ENCODE measurements at regions not wholly inside any gene's neighbourhood (a gene's known extent, or its start where the extent isn't known, plus 50 kb on each side); places are given as distances from the start of the nearest gene placed in this dataset.

DNA sequence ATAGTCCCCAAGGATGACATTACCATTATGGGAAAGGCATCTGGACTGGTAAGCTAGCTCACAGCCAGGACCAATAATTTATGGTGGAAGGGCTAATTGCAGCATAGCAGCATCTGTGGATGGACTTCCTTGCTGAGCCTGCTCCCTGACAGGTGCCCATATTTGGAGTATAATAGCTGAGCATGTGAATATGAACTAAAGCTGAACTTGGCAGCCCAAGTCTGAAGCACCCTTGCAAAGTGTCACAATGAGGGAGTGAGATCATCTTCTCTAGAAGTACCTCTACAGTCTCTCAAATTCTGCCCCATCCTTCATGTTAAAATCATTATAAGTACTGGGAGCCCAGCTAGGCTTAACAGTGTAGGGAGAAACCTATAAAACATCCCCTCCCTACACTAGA is 128.2 kb upstream of the INPP4B start:
- DNase-seq: no peak

DNA sequence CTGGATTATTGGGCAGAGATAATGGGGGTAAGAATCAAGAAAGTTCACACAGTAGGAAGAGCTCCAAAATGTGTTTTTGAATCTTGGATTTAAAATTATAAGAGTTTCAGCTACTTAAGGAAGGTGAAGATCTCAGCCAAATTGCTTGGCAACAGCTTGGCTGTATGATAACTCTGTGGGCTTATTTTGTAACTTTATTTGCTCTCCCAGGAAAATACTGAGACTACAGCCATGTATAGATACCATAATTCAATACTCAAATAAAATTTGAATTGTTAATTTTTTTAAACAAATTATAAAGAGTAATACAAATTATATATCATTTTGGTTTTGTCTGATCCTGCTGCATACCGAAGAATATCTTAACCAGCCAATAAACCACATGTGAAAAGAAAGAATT is 129.5 kb upstream of the INPP4B start:
- DNase-seq: no peak

DNA sequence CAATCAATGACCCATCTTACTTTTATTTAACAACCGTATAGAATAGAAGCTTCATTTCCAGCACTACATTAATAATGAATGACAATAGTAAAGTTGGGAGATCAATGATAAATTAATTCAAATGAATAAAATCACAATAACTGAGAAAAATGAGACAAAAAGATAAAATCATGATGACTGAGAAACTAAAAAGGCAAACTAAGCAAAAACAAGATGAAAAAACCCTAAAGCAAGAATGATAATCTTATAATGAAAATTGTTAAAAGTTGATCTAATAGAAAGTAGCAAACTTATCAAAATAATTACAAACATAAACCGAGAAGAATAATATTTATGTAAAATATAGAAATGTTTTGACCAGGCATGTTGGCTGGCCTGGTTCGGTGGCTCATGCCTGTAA is 130.4 kb upstream of the INPP4B start:
- DNase-seq: no peak

DNA sequence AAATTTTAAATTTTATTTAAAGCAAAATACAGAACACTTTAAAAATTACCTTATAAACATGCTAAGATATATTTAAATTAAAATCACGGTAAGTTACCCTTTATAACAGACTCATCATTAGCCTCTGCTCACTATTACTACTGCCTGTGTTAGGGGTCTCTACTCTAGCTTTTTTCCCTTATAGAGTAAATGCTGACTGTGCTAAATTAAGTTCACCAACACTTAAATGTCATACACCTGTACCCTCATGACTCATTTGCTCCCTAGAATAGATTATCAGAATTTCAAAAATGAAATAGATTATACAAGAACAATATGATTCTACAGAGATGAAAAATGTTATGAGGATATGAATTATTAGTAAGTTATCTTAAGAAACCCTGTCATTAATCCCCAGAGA is 131.1 kb upstream of the INPP4B start:
- no peak for DNase-seq

DNA sequence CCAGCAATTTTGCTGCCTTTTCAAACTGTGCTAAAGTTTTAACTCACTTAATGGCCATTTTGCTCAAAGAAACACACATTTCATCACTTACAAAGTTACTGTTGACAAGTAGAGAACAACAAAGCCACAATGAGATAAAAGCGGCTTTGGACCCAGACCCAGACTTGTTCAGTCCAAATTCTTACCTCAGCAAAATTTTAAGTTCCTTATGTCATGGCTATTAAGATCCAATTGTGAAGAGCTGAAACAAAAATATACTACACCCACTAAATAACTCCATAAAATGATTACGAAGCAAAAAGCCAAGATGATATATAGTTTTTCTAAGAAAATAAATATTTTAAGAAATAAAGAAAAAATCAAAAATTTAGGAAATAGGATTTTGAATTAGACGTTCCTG is 137.0 kb upstream of the INPP4B start:
- DNase-seq: no peak

DNA sequence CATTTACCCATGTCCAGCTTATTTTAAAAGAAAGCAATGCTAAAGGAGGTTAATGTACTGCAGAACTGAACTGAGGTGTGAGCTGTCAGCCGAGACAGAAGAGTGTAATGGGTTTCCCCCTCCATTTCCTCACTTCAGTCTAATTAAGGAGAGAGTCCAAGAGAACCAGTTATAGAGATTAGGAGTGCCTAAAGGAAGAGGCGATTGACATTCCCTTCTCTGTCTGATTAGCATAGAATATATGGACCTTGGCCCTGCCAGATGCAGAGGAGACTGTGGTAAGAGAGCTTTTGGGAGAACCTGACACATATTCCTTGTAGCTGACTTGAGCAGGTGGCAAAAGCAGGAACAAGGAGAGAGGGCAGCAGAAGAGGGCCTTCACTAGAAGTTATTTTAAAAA is 137.5 kb upstream of the INPP4B start:
- DNase-seq: no peak

DNA sequence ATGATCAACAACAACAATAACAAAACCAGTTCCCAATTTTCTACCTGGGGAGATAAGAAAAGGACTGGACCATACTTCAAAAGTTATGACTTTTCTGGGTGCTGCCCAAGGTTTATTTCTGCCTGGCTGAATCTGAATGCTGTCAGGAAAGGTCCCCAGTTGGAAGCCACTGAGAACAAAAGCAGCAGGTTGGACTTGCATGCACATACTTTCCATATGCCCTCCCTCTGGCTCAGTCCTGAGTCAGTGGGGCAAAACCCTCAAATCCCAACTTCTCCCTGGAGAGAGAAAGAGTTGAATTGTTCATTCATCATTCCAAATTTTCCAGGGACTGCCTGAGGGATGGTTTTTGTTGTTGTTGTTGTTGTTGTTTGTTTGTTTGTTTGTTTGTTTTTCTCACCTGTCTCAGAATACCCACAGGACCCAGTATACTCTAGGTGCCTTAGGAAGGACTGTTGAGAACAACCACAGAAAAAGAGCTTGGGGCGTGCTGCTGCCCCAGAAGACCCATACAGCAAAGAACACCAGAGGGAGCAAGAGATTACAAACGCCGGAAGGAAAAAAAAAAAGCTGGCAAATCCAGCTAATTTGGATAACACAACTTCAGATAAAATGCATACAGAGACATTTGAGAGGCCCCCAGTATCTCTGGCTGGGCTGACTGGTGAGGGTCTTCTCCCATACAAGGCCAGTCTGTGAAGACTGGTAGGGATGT is 138.9 kb upstream of the INPP4B start:
- no peak for DNase-seq

DNA sequence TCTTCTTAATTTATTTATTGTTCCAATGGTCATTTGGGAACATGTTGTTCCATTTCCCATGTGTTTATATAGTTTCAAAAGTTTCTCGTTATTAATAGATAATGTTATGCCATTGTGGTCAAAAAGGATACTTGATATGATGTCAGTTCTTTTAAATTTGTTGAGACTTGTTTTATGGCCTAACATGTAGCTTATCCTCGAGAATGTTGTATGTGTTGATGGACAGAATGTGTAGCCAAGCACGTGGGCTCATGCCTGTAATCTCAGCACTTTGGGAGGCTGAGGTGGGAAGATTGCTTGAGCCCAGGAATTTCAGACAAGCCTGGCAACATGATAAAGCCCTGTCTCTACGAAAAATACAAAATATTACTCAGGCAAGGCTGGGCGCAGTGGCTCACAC is 168.5 kb upstream of the USP38 start:
- DNase-seq: no peak

DNA sequence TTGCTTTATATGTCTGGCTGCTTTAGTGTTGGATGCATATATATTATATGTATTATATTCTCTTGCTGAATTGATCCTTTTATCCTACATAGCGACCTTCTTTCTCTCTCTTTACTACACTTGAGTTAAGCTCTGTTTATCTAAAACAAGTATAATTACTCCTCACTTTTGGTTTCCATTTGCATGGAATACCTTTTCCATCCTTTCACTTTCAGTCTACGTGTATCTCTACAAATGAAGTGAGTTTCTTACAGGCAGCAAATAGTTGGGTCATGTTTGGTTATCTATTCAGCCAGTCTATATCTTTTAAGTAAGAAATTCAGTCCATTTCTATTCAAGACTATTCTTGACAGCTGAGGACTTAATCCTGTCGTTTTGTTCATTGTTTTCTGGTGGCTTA is 167.5 kb upstream of the USP38 start:
- DNase-seq: no peak

DNA sequence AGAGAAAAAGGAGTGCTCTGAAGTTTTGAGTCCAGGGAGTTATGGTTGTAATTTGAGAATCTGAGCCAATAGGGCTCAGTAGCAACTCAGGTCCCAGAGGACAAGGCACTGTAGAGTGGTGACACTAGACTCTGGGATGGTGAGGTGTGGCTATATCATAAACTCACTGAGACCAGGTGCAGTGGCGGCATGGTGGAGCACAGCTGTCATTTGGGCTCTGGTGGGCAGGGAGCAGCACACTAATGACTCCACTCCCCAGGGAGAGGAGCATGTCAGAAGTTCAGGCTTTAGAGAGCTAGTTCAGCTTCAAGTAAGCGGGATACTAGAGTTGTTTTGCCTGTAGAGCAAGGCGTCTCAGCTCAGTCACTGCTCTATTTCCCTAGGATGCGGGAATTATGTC is 165.4 kb upstream of the USP38 start:
- DNase-seq: no peak

DNA sequence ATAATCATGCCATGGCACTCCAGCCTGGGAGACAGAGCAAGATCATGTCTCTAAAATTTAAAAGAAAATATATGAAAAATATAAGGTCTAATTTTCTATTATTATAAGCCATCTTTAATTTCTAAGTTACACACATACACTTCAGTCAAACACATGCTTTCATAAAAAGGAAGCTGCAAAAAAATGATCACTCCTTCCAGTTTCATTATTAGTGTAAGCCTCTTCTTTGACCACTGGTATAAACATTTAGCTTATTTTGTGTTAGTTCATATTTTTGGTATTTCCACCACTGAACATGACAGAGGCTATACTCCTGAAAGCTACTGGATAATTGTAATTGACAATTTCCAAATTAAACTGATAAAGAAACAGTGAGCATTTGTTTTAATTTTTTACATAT is 163.3 kb upstream of the USP38 start:
- no peak for DNase-seq

DNA sequence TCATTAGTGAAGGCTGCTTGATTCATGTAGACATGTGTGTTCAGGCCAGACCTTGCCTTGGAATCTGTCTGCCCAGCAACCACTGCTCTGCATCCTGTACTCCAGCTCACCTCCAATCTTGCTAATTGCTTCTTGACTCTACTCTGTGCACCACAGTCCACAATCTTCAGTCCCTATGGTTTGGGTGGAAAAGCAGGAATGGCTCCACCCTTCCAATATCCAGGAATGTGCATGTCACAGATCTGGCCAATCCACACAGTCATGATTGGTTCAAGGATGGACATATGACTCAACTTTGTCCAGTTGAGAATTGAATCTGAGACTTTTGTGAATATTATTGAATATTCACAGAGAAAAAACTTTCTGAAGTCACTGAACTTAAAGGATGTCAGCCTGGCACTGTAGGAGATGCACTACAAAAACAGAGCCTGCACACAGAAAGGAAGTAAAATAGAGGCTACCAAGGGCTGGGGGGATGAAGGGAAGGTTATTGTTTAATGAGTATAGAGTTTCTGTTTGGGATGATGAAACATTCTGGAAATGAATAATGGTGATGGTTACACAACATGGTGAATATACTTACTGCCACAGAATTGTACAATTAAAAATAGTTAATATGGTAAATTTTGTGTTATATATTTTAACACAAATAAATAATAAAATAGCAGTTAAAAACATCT is 161.3 kb upstream of the USP38 start:
- no peak for DNase-seq

DNA sequence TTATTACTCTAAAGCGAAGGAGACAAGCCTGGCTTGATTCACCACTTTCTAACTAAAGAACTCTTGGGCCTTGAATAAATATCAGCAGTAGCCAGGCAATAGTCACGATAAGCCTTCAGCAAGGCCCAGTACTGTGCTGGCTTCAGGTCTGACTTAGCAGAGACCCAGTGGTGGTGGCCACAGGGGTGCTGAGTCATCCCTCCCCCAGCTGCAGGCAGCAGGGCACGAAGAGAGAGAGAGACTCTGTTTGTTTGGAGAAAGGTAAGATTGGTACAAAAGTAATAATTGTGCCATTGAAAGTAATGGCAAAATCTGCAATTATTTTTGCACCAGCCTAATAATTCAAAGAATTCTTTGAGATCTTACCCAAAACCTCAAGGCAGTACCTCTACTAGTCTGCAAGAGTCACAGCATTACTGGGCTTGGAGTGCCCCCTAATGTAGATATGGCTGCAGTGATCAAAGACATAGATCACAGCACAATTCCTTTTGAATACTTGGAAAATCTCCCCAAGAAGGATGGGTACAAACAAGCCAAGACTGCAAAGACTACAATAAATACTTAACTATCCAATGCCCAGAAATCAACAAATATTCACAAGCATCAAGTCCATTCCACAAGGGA is 159.5 kb upstream of the USP38 start:
- no peak for DNase-seq

DNA sequence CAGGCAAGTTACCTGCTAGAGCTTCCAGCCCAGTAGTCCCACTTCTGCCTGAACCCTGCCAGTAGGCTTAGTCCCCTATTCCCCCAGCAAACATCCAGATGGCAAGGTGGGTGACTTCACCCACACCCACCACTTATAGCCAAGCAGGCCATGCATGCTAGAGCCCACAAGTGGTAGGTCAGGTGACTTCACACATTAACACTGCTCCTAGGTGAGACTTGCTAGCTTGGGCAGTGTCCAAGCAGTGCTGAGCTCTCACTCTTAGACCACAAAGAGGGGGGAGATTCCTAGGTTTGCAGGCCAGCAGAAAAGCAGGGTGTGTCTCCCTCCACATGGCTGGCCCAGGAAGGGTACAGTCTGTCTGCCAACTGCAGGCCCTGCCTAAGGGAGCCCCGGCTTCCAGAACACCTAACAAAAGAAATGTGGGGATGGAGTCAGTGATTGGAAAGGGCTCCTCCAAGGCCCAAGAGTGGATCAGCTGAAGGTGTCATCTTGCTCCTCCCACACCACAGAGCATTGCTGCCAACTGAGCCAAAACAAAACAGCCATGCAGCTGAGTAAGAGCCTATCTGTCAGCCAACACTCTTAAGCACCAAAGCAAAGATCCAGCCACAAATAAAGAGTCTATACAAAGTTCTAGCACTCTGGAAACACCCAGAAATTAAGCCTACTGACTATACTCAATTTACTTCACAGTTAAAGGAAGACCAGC is 158.1 kb upstream of the USP38 start:
- DNase-seq: no peak

DNA sequence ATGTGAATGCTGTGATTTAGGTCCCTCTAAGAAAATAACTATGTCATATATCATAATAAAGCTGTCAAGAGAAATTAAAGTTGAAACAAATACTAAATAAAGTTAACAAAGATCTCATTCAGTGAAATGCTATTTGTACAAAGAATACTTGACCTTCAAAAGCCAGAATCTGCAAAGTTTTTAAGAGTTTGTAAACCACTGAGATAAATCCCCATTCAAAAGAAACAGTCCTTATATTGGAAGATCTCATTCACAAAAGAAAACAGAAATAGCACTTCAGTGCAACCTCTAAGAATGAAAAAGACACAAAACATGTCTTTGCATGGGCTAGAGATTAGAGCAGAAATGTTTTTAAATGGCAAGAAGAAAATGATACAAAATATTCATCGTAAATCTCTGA is 149.1 kb upstream of the USP38 start:
- DNase-seq: no peak

DNA sequence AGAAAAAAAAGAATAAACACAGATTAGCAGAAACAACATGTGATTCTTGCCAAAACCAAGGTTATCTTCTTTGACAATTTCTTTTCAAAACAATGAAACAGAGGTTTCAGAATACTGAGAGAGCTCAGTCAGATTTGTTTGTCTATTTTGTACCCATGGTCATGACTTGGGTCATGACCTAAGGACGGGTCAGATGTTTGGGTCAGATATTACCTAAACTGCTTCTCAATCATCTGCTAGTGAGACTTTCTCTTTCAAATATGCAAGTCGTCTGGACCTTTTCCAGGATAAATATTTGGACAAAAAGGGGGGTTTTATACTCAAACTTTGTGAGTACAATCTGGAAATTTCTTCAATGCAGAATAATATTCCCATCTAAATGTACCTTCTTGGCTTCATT is 148.3 kb upstream of the USP38 start:
- no peak for DNase-seq

DNA sequence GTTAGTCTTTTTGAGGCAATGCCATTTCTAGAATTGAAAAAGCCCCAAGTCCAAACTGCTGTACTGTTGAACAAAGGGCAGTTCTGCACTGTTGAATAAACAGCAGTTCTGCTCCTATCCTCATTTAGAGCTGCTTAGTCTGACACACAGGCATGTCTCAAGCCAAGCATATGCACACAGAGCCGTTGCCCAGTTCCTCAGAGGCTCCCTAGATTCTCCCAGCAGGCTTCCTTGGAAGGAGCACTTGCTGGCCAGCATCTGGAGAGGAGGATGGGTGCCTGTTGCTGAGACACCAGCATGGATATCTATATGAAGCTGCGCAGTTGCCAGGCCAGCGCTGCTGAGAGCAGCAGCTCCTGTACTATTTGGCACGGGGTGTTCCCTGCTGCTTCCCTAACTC is 138.3 kb upstream of the USP38 start:
- no peak for DNase-seq

DNA sequence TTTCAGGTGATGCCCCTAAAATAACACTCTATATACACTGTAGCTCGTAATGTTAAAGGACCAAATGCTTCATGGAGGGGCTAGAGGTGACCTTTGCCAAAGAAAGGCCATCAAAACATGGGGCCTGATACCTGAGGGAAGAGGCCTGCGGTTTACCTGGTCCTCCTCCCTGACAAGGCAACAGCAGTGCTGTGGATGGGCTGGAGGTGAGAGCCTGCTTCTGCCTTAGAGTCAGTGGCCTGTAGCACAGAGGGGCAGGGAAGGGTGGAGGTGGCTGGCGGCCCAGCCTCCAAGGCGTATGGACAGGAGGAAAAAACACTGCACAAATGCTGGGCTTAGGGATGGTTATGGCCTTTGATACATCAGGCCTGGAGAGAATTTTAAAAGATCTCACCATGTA is 137.8 kb upstream of the USP38 start:
- no peak for DNase-seq

DNA sequence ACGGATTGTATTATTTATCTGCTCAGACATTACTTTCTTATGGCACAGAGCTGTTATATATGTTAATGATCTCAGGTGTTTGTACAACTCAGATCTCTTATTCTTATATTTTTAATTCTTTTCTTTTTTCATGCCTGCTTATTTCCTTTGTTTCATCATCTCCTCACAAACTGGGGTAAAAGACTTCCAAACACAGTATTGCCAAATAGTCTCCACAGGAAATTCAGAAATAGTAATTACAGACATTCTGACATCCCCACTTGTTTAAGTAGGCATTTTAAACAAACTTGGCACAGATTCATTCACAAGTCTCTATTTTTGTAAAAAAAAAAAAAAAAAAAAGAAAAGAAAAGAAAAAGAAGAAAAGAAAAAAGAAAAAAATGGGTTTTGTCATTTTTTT is 129.7 kb upstream of the USP38 start:
- no peak for DNase-seq

DNA sequence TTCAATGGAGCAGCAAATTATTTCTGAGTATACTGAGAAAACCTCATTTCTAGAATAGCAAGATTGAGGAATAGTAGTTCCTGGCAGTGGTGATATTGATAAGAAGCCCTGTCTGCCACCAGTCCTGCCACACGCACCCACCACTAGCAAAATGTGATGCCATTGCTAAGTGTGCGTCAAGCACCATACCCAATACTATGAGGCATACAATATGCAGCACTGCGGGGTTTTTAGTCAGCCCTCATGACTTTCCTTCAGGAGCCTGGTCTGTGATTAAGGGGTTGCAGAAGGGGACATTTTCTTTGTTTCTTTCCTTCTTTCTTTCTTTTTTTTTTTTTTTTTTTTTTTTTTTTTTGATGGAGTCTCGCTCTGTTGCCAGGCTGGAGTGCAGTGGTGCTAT is 128.7 kb upstream of the USP38 start:
- no peak for DNase-seq

DNA sequence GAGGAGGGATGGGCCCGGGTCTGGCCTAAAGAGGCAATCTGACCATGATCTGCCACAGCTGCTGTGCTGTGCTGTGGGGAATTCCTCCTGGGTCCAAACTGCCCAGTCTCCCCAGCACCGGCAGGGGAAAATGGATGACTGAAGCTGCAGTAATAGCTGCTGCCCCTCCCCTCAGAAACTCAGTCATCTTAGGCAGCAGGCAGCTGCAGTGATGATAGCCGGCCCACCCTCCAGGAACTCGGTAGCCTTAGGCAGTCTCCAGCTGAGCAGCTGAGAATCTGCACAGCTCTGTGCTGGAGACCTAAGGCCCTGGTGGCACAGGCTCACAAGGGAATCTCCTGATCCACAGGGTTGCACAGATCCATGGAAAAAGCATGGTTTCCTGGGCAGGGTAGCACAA is 113.4 kb upstream of the USP38 start:
- no peak for DNase-seq

DNA sequence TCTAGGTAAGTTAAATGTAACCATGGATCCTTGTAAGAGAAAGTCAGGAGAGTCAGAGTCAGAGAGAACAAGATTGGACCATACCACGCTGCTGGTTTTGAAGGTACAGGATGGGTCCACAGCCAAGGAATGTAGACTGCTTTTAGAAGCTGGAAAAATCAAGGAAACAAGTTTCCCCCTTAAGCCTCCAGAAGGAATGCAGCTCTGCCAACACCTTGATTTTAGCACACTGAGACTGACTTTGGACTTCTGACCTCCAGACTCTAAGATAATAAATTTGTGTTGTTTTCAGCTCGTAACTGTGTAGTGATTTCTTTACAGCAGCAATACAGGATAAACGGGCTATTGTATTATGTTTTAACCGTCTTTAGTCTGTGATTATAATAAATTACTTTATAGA is 108.0 kb upstream of the USP38 start:
- DNase-seq: no peak

DNA sequence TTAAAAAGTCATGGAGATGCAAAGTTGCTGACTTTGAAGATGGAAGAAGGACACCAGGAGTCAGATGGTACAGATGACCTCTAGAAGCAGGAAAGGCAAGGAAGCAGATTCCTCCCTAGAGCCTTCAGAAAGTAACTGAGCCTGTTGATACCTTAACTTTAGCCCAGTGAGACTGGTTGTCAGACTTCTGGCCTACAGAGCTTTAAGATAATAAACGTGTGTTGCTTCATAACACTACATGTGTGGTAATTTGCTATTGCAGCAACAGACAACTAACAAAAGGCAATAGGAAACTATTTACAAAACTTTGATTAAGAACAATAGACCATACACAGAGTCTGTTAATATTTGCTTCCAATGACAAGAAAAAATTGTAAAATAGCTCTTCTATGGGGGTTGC is 102.0 kb upstream of the USP38 start:
- no peak for DNase-seq
